ENCODE measurements at regions not wholly inside any gene's neighbourhood (a gene's known extent, or its start where the extent isn't known, plus 50 kb on each side); places are given as distances from the start of the nearest gene placed in this dataset.
"Not testable (repeated sequence)": the region's sequence is repeated elsewhere in the genome, so short reads cannot be mapped to it uniquely, and the experiment has no call there.

GRCh38 chr13:80074143-80074752 lies 266.7 kb downstream of the SPRY2 start:
- Mint-ChIP-seq H3K9me3 (ENCODE audit: low read depth) (no peaks in the 10 kb centered on the region), H3K4me3 (ENCODE audit: unreplicated experiment) (no peak overlapping the region), H3K36me3 (ENCODE audit: low read depth) (no peaks in the 10 kb centered on the region), H3K4me1 (ENCODE audit: low read depth) (no peaks in the 10 kb centered on the region), H3K27ac (ENCODE audit: unreplicated experiment) (no peak overlapping the region), H3K27me3 (ENCODE audit: low read depth) (no peaks in the 10 kb centered on the region)
- TF ChIP-seq CTCF (IDR thresholded peaks at IDR 0.05) = no peak
- DNase-seq (ENCODE audit: low spot score) = no peak

- no peaks in the 10 kb centered on the region for H3K36me3 Mint-ChIP-seq (ENCODE audit: low read depth)
- H3K9me3 Mint-ChIP-seq (ENCODE audit: low read depth) = no peaks in the 10 kb centered on the region
- no peak for TF ChIP-seq CTCF (IDR thresholded peaks at IDR 0.05)
- H3K4me1 Mint-ChIP-seq (ENCODE audit: low read depth) = no peaks in the 10 kb centered on the region
- H3K4me3 Mint-ChIP-seq (ENCODE audit: unreplicated experiment) = no peak overlapping the region
- H3K27me3 Mint-ChIP-seq (ENCODE audit: low read depth) = no peaks in the 10 kb centered on the region
- H3K27ac Mint-ChIP-seq (ENCODE audit: unreplicated experiment) = no peak overlapping the region
- DNase-seq (ENCODE audit: low spot score) = no peak
These were observed 268.7 kb downstream of the SPRY2 start for GRCh38 chr13:80072231-80072630.

- no peaks in the 10 kb centered on the region for H3K4me1 Mint-ChIP-seq (ENCODE audit: low read depth)
- no peak overlapping the region for H3K27ac Mint-ChIP-seq (ENCODE audit: unreplicated experiment)
- DNase-seq (ENCODE audit: low spot score) = no peak
- H3K9me3 Mint-ChIP-seq (ENCODE audit: low read depth) = no peaks in the 10 kb centered on the region
- H3K36me3 Mint-ChIP-seq (ENCODE audit: low read depth) = no peaks in the 10 kb centered on the region
- no peaks in the 10 kb centered on the region for H3K27me3 Mint-ChIP-seq (ENCODE audit: low read depth)
- no peak overlapping the region for H3K4me3 Mint-ChIP-seq (ENCODE audit: unreplicated experiment)
- TF ChIP-seq CTCF (IDR thresholded peaks at IDR 0.05) = no peak
These were observed 270.8 kb downstream of the SPRY2 start for GRCh38 chr13:80070024-80070703.

GRCh38 chr13:80069374-80069773 lies 271.6 kb downstream of the SPRY2 start:
- H3K9me3 Mint-ChIP-seq (ENCODE audit: low read depth) = no peaks in the 10 kb centered on the region
- TF ChIP-seq CTCF (IDR thresholded peaks at IDR 0.05) = no peak
- no peaks in the 10 kb centered on the region for H3K27me3 Mint-ChIP-seq (ENCODE audit: low read depth)
- H3K27ac Mint-ChIP-seq (ENCODE audit: unreplicated experiment) = no peak overlapping the region
- DNase-seq (ENCODE audit: low spot score) = no peak
- no peaks in the 10 kb centered on the region for H3K4me1 Mint-ChIP-seq (ENCODE audit: low read depth)
- no peak overlapping the region for H3K4me3 Mint-ChIP-seq (ENCODE audit: unreplicated experiment)
- no peaks in the 10 kb centered on the region for H3K36me3 Mint-ChIP-seq (ENCODE audit: low read depth)

GRCh38 chr13:80065996-80066395 lies 274.9 kb downstream of the SPRY2 start:
- no peak for DNase-seq (ENCODE audit: low spot score)
- no peaks in the 10 kb centered on the region for H3K27me3 Mint-ChIP-seq (ENCODE audit: low read depth)
- no peaks in the 10 kb centered on the region for H3K9me3 Mint-ChIP-seq (ENCODE audit: low read depth)
- no peak for TF ChIP-seq CTCF (IDR thresholded peaks at IDR 0.05)
- H3K36me3 Mint-ChIP-seq (ENCODE audit: low read depth) = no peaks in the 10 kb centered on the region
- H3K4me1 Mint-ChIP-seq (ENCODE audit: low read depth) = no peaks in the 10 kb centered on the region
- no peak overlapping the region for H3K27ac Mint-ChIP-seq (ENCODE audit: unreplicated experiment)
- no peak overlapping the region for H3K4me3 Mint-ChIP-seq (ENCODE audit: unreplicated experiment)

GRCh38 chr13:80062416-80062815 lies 278.5 kb downstream of the SPRY2 start:
- not testable (repeated sequence) for H3K27me3 Mint-ChIP-seq (ENCODE audit: low read depth); H3K9me3 Mint-ChIP-seq (ENCODE audit: low read depth); H3K4me3 Mint-ChIP-seq (ENCODE audit: unreplicated experiment); H3K4me1 Mint-ChIP-seq (ENCODE audit: low read depth); DNase-seq (ENCODE audit: low spot score); H3K27ac Mint-ChIP-seq (ENCODE audit: unreplicated experiment); H3K36me3 Mint-ChIP-seq (ENCODE audit: low read depth)
